NK-92 treated with Interleukin-12 subunit alpha and Interleukin-12 subunit beta, amount 100 ng/mL, for 24 hours (cell line): ENCODE measurements at regions not wholly inside any gene's neighbourhood (a gene's known extent, or its start where the extent isn't known, plus 50 kb on each side); places are given as distances from the start of the nearest gene placed in this dataset.
"Not testable (repeated sequence)": the region's sequence is repeated elsewhere in the genome, so short reads cannot be mapped to it uniquely, and the experiment has no call there.

Experiments
- DNase-seq: peaks from one replicate; lab custom pipeline; 2025; lab: John Stamatoyannopoulos, UW

GRCh38 chr2:116922414-116922813 lies 892.1 kb upstream of the DDX18 start:
- DNase-seq = no peak

- no peak for DNase-seq
These were observed 890.0 kb upstream of the DDX18 start for GRCh38 chr2:116924509-116924908.

- no peak for DNase-seq
These were observed 879.2 kb upstream of the DDX18 start for GRCh38 chr2:116935097-116935814.

- DNase-seq = no peak
These were observed 866.2 kb upstream of the DDX18 start for GRCh38 chr2:116948258-116948657.

GRCh38 chr2:116949249-116949648 lies 865.2 kb upstream of the DDX18 start:
- no peak for DNase-seq

GRCh38 chr2:116952254-116952653 lies 862.2 kb upstream of the DDX18 start:
- DNase-seq = no peak

GRCh38 chr2:116955646-116956045 lies 858.8 kb upstream of the DDX18 start:
- no peak for DNase-seq

GRCh38 chr2:116975608-116976007 lies 838.9 kb upstream of the DDX18 start:
- DNase-seq = no peak

GRCh38 chr2:116979916-116980764 lies 834.4 kb upstream of the DDX18 start:
- no peak for DNase-seq

- no peak for DNase-seq
These were observed 827.0 kb upstream of the DDX18 start for GRCh38 chr2:116987447-116987846.

- no peak for DNase-seq
These were observed 826.2 kb upstream of the DDX18 start for GRCh38 chr2:116988303-116988702.

GRCh38 chr2:117019357-117019756 lies 795.1 kb upstream of the DDX18 start:
- no peak for DNase-seq

- no peak for DNase-seq
These were observed 786.8 kb upstream of the DDX18 start for GRCh38 chr2:117027646-117028045.

GRCh38 chr2:117028708-117029107 lies 785.8 kb upstream of the DDX18 start:
- DNase-seq = not testable (repeated sequence)

GRCh38 chr2:117055499-117056375 lies 758.8 kb upstream of the DDX18 start:
- no peak for DNase-seq

GRCh38 chr2:117056376-117056748 lies 758.1 kb upstream of the DDX18 start:
- no peak for DNase-seq

GRCh38 chr2:117057016-117057415 lies 757.5 kb upstream of the DDX18 start:
- no peak for DNase-seq

GRCh38 chr2:117058366-117058765 lies 756.1 kb upstream of the DDX18 start:
- DNase-seq = no peak

- no peak for DNase-seq
These were observed 750.5 kb upstream of the DDX18 start for GRCh38 chr2:117064021-117064420.

- no peak for DNase-seq
These were observed 748.6 kb upstream of the DDX18 start for GRCh38 chr2:117065912-117066311.

GRCh38 chr2:117067900-117068299 lies 746.6 kb upstream of the DDX18 start:
- no peak for DNase-seq

GRCh38 chr2:117068371-117068770 lies 746.1 kb upstream of the DDX18 start:
- DNase-seq = no peak
